K562 (cell line): ENCODE measurements at regions not wholly inside any gene's neighbourhood (a gene's known extent, or its start where the extent isn't known, plus 50 kb on each side); places are given as distances from the start of the nearest gene placed in this dataset.

ENCODE experiments used
- ATAC-seq: fragments of 200-7000 bp; cut with Tn5 transposase; 3 replicates; pipeline ENCODE4 v1.9.1; 2020; ENCODE audit warnings: moderate library complexity
- BruUV-seq: library from RNA; stranded (reverse); fragments of 400-500 nt; replicated peaks from 2 replicates; lab custom pipeline; 2021; lab: Mats Ljungman, UMichigan
- CTCF ChIA-PET: fragments of 300-600 bp; formaldehyde crosslinking; extraction: SDS; loops from one replicate; lab custom pipeline; 2021; ENCODE audit warnings: low intra/inter-chr PET ratio; lab: Yijun Ruan, JAX
- POLR2A ChIA-PET: fragments of 300-600, 350-650 bp; sonication (Branson Sonifier 250); formaldehyde crosslinking; extraction: SDS; loops from one replicate; lab custom pipeline; 2021; ENCODE audit warnings: antibody characterized with exemption, inconsistent platforms; lab: Yijun Ruan, JAX
- DNase-seq, 4 experiments: peaks; one replicate each; pipeline versions ENCODE4 v3.0.0 to v3.0.0-alpha.2; 2011 to 2018; ENCODE audit warnings: low spot score in 3 of 4, mixed read lengths in 3 of 4; ENCODE audit errors: extremely low read depth in 1 of 4
- FAIRE-seq: peaks from 2 replicates; lab custom pipeline; 2011; peaks lifted over from hg19 to GRCh38; lab: Jason Lieb, UNC
- H2AFZ ChIP-seq: 2 replicates; pipeline ENCODE4 v1.6.0; 2011; ENCODE audit warnings: low read depth, low read length, control low read depth, inconsistent platforms
- H3K27ac ChIP-seq: fragments of 200-600 bp; 3 replicates; pipeline ENCODE4 v1.8.0; 2011; ENCODE audit warnings: low read depth, mild to moderate bottlenecking, control low read depth, inconsistent platforms, low read length, moderate library complexity, mixed read lengths; ENCODE audit errors: extremely low read depth
- H3K27me3 ChIP-seq, 2 experiments: fragments of 300-600 bp in 1 of 2; 2 replicates in 1 of 2; 3 replicates in 1 of 2; pipeline versions ENCODE4 v1.6.0 to v1.8.0; 2011; ENCODE audit warnings: inconsistent platforms in 2 of 2, low read length in 2 of 2, mild to moderate bottlenecking in 1 of 2, mixed read lengths in 1 of 2, moderate library complexity in 1 of 2; ENCODE audit not compliant: control insufficient read depth in 2 of 2, insufficient read depth in 2 of 2
- H3K36me3 ChIP-seq: fragments of 300-600 bp; 3 replicates; pipeline ENCODE4 v1.8.0; 2011; ENCODE audit warnings: mild to moderate bottlenecking, low read length, inconsistent platforms; ENCODE audit not compliant: control insufficient read depth, insufficient read depth
- H3K4me1 ChIP-seq, 2 experiments: fragments of 200-600 bp in 1 of 2; replicated peaks in 1 of 2; 2 replicates in 1 of 2; 3 replicates in 1 of 2; pipeline versions ENCODE4 v1.5.1 to v1.8.0; 2011; ENCODE audit warnings: inconsistent platforms in 2 of 2, low read length in 2 of 2, mild to moderate bottlenecking in 1 of 2, mixed read lengths in 1 of 2, moderate library complexity in 1 of 2; ENCODE audit not compliant: control insufficient read depth in 2 of 2, insufficient read depth in 2 of 2
- H3K4me2 ChIP-seq: 2 replicates; pipeline ENCODE4 v1.6.1; 2011; ENCODE audit warnings: low read length, control low read depth, inconsistent platforms, mixed read lengths; ENCODE audit not compliant: insufficient read depth
- H3K4me3 ChIP-seq: fragments of 200-600 bp; sonication (generic), shearing (Covaris generic); 2 replicates; pipeline ENCODE4 v1.5.1; 2016; ENCODE audit warnings: control low read depth, inconsistent platforms
- H3K79me2 ChIP-seq: fragments of 200-600 bp; 3 replicates; pipeline ENCODE4 v1.8.0; 2011; ENCODE audit warnings: low read length, inconsistent platforms; ENCODE audit not compliant: control insufficient read depth, insufficient read depth
- H3K9ac ChIP-seq, 2 experiments: 2 replicates each; pipeline versions ENCODE4 v1.6.0 to v1.6.1; 2011; ENCODE audit warnings: low read depth in 2 of 2, low read length in 2 of 2, control low read depth in 1 of 2, inconsistent platforms in 1 of 2, mild to moderate bottlenecking in 1 of 2, mixed read lengths in 1 of 2; ENCODE audit not compliant: insufficient read depth in 1 of 2
- H3K9me1 ChIP-seq: one replicate; pipeline ENCODE4 v1.6.0; 2011; ENCODE audit warnings: inconsistent platforms, mild to moderate bottlenecking, low read length, moderate library complexity; ENCODE audit not compliant: control insufficient read depth, insufficient read depth
- H3K9me3 ChIP-seq: replicated peaks from 2 replicates; pipeline ENCODE4 v1.5.1; 2011; ENCODE audit warnings: low read depth, low read length, inconsistent platforms; ENCODE audit not compliant: control insufficient read depth, insufficient read depth
- H4K20me1 ChIP-seq: replicated peaks from 2 replicates; pipeline ENCODE4 v1.6.1; 2011; ENCODE audit warnings: low read length, inconsistent platforms, mixed read lengths; ENCODE audit not compliant: control insufficient read depth, insufficient read depth
- CHD1 ChIP-seq: fragments of 200-600 bp; sonication (generic); IDR thresholded peaks from one replicate; pipeline ENCODE4 v1.6.1; 2012; ENCODE audit warnings: mild to moderate bottlenecking, moderate library complexity, low read length, inconsistent platforms
- NR4A1 ChIP-seq, 2 experiments: fragments of 250-450 bp in 1 of 2; fragments of 450-650 bp in 1 of 2; sonication (Bioruptor Pico) in 1 of 2; IDR thresholded peaks; 2 replicates each; pipeline versions ENCODE4 v1.4.0 to v1.6.1; 2016 to 2020; ENCODE audit warnings: mild to moderate bottlenecking in 2 of 2, missing compliant biosample characterization in 1 of 2, missing genetic modification characterization in 1 of 2, moderate library complexity in 1 of 2
- POLR2B ChIP-seq: fragments of 450-650 bp; IDR thresholded peaks from 2 replicates; pipeline ENCODE4 v1.6.1; 2018; ENCODE audit warnings: low read depth; ENCODE audit not compliant: partially characterized antibody
- RB1 ChIP-seq: fragments of 450-650 bp; IDR thresholded peaks from 2 replicates; pipeline ENCODE4 v1.6.1; 2017; ENCODE audit warnings: low read depth, mild to moderate bottlenecking
- TBL1XR1 ChIP-seq, 2 experiments: IDR thresholded peaks; 2 replicates each; pipeline ENCODE4 v1.6.1; 2012; ENCODE audit warnings: improper control_type of control experiment in 2 of 2, low read length in 2 of 2, mild to moderate bottlenecking in 1 of 2
- TEAD2 ChIP-seq: fragments of 450-650 bp; IDR thresholded peaks from 2 replicates; pipeline ENCODE4 v1.6.1; 2016; ENCODE audit warnings: missing genetic modification characterization, control low read depth, missing compliant biosample characterization
- ZKSCAN1 ChIP-seq: fragments of 150-350 bp; IDR thresholded peaks from 2 replicates; pipeline ENCODE4 v1.6.1; 2016; ENCODE audit warnings: low read depth, low read length
- ZNF12 ChIP-seq: sonication (generic); formaldehyde crosslinking; IDR thresholded peaks from 2 replicates; pipeline ENCODE4 v1.4.0; 2020; ENCODE audit warnings: mild to moderate bottlenecking, missing genetic modification reagents
- ZNF668 ChIP-seq: fragments of 250-450 bp; sonication (Bioruptor Pico); IDR thresholded peaks from 2 replicates; pipeline ENCODE4 v1.8.0; 2022; ENCODE audit warnings: mild to moderate bottlenecking, inconsistent platforms
- whole genome bisulfite sequencing: fragments of 100-300 bp; shearing (Covaris generic); methylation state at CpG from one replicate; pipeline ENCODE4 v1.1.6; 2016; ENCODE audit warnings: low coverage, mixed read lengths; ENCODE audit not compliant: insufficient coverage; ENCODE audit errors: missing lambda C conversion rate; 5-methylcytosine and 5-hydroxymethylcytosine counted together
- in situ Hi-C: fragments of 300-500 bp; cut with MboI; formaldehyde crosslinking; loops from 4 replicates; pipeline ENCODE4 v1.15.0; 2018; ENCODE audit warnings: inconsistent platforms, mixed read lengths
- intact Hi-C: fragments of 100-400 bp; cut with micrococcal nuclease; formaldehyde crosslinking; loops from 2 replicates; pipeline ENCODE4 v1.14.2; 2022
- TF ChIP-seq, protein P1 (sequence below): fragments of 250-450 bp; sonication (Bioruptor Pico); IDR thresholded peaks from 2 replicates; pipeline ENCODE4 v1.8.0; 2022; ENCODE audit warnings: inconsistent platforms, mild to moderate bottlenecking, moderate library complexity, borderline replicate concordance
- TF ChIP-seq, protein P2 (sequence below), 2 experiments: fragments of 250-450 bp in 1 of 2; fragments of 450-650 bp in 1 of 2; sonication (Bioruptor Pico) in 1 of 2; IDR thresholded peaks; 2 replicates each; pipeline versions ENCODE4 v1.6.1 to v1.8.0; 2016 to 2021; ENCODE audit warnings: mild to moderate bottlenecking in 2 of 2, moderate library complexity in 2 of 2, missing compliant biosample characterization in 1 of 2, missing genetic modification characterization in 1 of 2

GRCh38 chr10:108336836-108337235 is 1172.3 kb upstream of the SORCS1 start (continued):
- TF ChIP-seq, protein P1, sequence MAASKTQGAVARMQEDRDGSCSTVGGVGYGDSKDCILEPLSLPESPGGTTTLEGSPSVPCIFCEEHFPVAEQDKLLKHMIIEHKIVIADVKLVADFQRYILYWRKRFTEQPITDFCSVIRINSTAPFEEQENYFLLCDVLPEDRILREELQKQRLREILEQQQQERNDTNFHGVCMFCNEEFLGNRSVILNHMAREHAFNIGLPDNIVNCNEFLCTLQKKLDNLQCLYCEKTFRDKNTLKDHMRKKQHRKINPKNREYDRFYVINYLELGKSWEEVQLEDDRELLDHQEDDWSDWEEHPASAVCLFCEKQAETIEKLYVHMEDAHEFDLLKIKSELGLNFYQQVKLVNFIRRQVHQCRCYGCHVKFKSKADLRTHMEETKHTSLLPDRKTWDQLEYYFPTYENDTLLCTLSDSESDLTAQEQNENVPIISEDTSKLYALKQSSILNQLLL (CRISPR knock-in tag), result no peak
- TF ChIP-seq, protein P2, sequence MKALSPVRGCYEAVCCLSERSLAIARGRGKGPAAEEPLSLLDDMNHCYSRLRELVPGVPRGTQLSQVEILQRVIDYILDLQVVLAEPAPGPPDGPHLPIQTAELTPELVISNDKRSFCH (CRISPR knock-in tag; IDR thresholded peaks at IDR 0.05), result no peak
- TF ChIP-seq, protein P2 (tag; IDR thresholded peaks at IDR 0.05), result no peak
- TF ChIP-seq ZNF12 (CRISPR knock-in tag), result no peak
- TF ChIP-seq TEAD2 (tag), result no peak
- TF ChIP-seq CHD1, result no peak
- TF ChIP-seq TBL1XR1 (IDR thresholded peaks at IDR 0.05; ENCODE audit: low read length in 2 of 2), result no peak
- no peak for TF ChIP-seq NR4A1 (CRISPR knock-in tag; IDR thresholded peaks at IDR 0.05)
- TF ChIP-seq NR4A1 (tag; IDR thresholded peaks at IDR 0.05), result no peak
- no peak for TF ChIP-seq ZNF668 (CRISPR knock-in tag)

- in situ Hi-C loops, result no loop called here
- no TSS peak for BruUV-seq
- no peak for ATAC-seq
- H3K36me3 ChIP-seq, result no peaks in the 10 kb centered on the region
- H3K4me2 ChIP-seq, result no peak overlapping the region
- no peaks in the 10 kb centered on the region for H3K27me3 ChIP-seq
- H3K4me3 ChIP-seq, result no peak overlapping the region
- no peak overlapping the region for H3K9ac ChIP-seq
- H3K9me1 ChIP-seq, result no peaks in the 10 kb centered on the region
- no peak for DNase-seq
- intact Hi-C loops, result no loop called here
- 0% methylated on average over 3 of the region's 3 CpGs for WGBS
- TF ChIP-seq RB1 (no peak), POLR2B (no peak), ZKSCAN1 (no peak)
- TF ChIP-seq, all 486 proteins: peak for 0
- no peak for FAIRE-seq
- Histone ChIP-seq H4K20me1 (no peaks in the 10 kb centered on the region), H3K9me3 (no peaks in the 10 kb centered on the region), H3K79me2 (no peaks in the 10 kb centered on the region), H2AFZ (no peak overlapping the region), H3K27ac (no peak overlapping the region), H3K4me1 (no peaks in the 10 kb centered on the region)
- CTCF ChIA-PET, result no interaction called here
- POLR2A ChIA-PET, result no interaction called here
Measured at GRCh38 chr10:108327706-108328105, 1163.2 kb upstream of the SORCS1 start.
